ENCODE measurements at regions not wholly inside any gene's neighbourhood (a gene's known extent, or its start where the extent isn't known, plus 50 kb on each side); places are given as distances from the start of the nearest gene placed in this dataset.

- TF ChIP-seq NFATC4 (CRISPR knock-in tag; IDR thresholded peaks at IDR 0.05) (no peak), ZNF281 (CRISPR knock-in tag; IDR thresholded peaks at IDR 0.05) (no peak), IRF2 (CRISPR knock-in tag; IDR thresholded peaks at IDR 0.05; ENCODE audit: borderline replicate concordance, low read depth) (no peak), ARID4B (CRISPR knock-in tag; IDR thresholded peaks at IDR 0.05; ENCODE audit: borderline replicate concordance) (no peak)
Measured at GRCh38 chr10:2049560-2049959, 312.2 kb upstream of the ADARB2 start (continued).

GRCh38 chr10:2048337-2048973, 311.1 kb upstream of the ADARB2 start:
- DNase-seq (ENCODE audit: low spot score) (no peak), ATAC-seq (no peak)
- Mint-ChIP-seq H3K4me1 (no peaks in the 10 kb centered on the region), H3K36me3 (no peaks in the 10 kb centered on the region), H3K4me3 (no peak overlapping the region), H3K27ac (no peak overlapping the region), H3K27me3 (ENCODE audit: low read depth) (no peaks in the 10 kb centered on the region; the same call in 1 of the 2 replicates), H3K9me3 (no peaks in the 10 kb centered on the region)
- ChIA-PET CTCF (no interaction called here), POLR2A (no interaction called here)
- TF ChIP-seq CDX4 (CRISPR knock-in tag; IDR thresholded peaks at IDR 0.05; ENCODE audit: borderline replicate concordance) (no peak), ZNF263 (CRISPR knock-in tag; IDR thresholded peaks at IDR 0.05; ENCODE audit: low read depth) (no peak), NR1H2 (CRISPR knock-in tag; IDR thresholded peaks at IDR 0.05) (no peak), NFYB (CRISPR knock-in tag; conservative IDR thresholded peaks at IDR 0.05; ENCODE audit: low read depth) (no peak), MYBL2 (CRISPR knock-in tag; IDR thresholded peaks at IDR 0.05) (no peak), ESRRA (CRISPR knock-in tag; IDR thresholded peaks at IDR 0.05; ENCODE audit: borderline replicate concordance) (no peak), GRHL2 (CRISPR knock-in tag; IDR thresholded peaks at IDR 0.05; ENCODE audit: insufficient replicate concordance, severe bottlenecking) (no peak), ZBTB21 (CRISPR knock-in tag; IDR thresholded peaks at IDR 0.05; ENCODE audit: borderline replicate concordance) (no peak), TEAD4 (CRISPR knock-in tag; IDR thresholded peaks at IDR 0.05) (no peak), JUN (CRISPR knock-in tag; IDR thresholded peaks at IDR 0.05) (no peak), PRRX2 (CRISPR knock-in tag; IDR thresholded peaks at IDR 0.05) (no peak), USF1 (CRISPR knock-in tag; IDR thresholded peaks at IDR 0.05) (no peak), ZNF512 (CRISPR knock-in tag; IDR thresholded peaks at IDR 0.05; ENCODE audit: borderline replicate concordance) (no peak), FOXP1 (CRISPR knock-in tag; IDR thresholded peaks at IDR 0.05; ENCODE audit: borderline replicate concordance) (no peak), ATF3 (CRISPR knock-in tag; conservative IDR thresholded peaks at IDR 0.05) (no peak)
